WTC11 (cell line): ENCODE measurements at regions not wholly inside any gene's neighbourhood (a gene's known extent, or its start where the extent isn't known, plus 50 kb on each side); places are given as distances from the start of the nearest gene placed in this dataset.

Source experiments
- ATAC-seq: fragments of 200-7000 bp; cut with Tn5 transposase; 2 replicates; pipeline ENCODE4 v1.10.0; 2021; ENCODE audit warnings: mild to moderate bottlenecking, moderate library complexity
- CTCF ChIA-PET: fragments of 300-600 bp; sonication (Branson Sonifier 250); formaldehyde crosslinking; loops from one replicate; lab custom pipeline; 2021; ENCODE audit warnings: antibody characterized with exemption; lab: Charles Lee
- POLR2A ChIA-PET: fragments of 350-600 bp; sonication (Branson Sonifier 250); formaldehyde crosslinking; loops from one replicate; lab custom pipeline; 2021; ENCODE audit warnings: antibody characterized with exemption; lab: Charles Lee
- DNase-seq: peaks from one replicate; pipeline ENCODE4 v3.0.0; 2021; ENCODE audit warnings: low spot score
- H3K27ac Mint-ChIP-seq: 2 replicates; pipeline ENCODE4 v1.8.0; 2021; ENCODE audit warnings: mixed read lengths
- H3K27me3 Mint-ChIP-seq: 2 replicates; pipeline ENCODE4 v1.8.0; 2021; ENCODE audit warnings: low read depth, mild to moderate bottlenecking, moderate library complexity, mixed read lengths
- H3K36me3 Mint-ChIP-seq: 2 replicates; pipeline ENCODE4 v1.8.0; 2021; ENCODE audit warnings: mixed read lengths
- H3K4me1 Mint-ChIP-seq: 2 replicates; pipeline ENCODE4 v1.8.0; 2022; ENCODE audit warnings: mixed read lengths
- H3K4me3 Mint-ChIP-seq: 2 replicates; pipeline ENCODE4 v1.8.0; 2021; ENCODE audit warnings: mild to moderate bottlenecking, moderate library complexity, mixed read lengths
- H3K9me3 Mint-ChIP-seq: 2 replicates; pipeline ENCODE4 v1.8.0; 2021; ENCODE audit warnings: mixed read lengths
- ELF4 ChIP-seq: sonication (generic); formaldehyde crosslinking; IDR thresholded peaks from 2 replicates; pipeline ENCODE4 v1.8.1; 2022; ENCODE audit warnings: low read depth, mild to moderate bottlenecking, moderate library complexity, missing genetic modification reagents
- ERG ChIP-seq: fragments of 250-450 bp; sonication (Bioruptor Pico); IDR thresholded peaks from 2 replicates; pipeline ENCODE4 v1.8.0; 2021; ENCODE audit warnings: mild to moderate bottlenecking
- GRHL2 ChIP-seq: fragments of 250-450 bp; sonication (Bioruptor Pico); IDR thresholded peaks from 2 replicates; pipeline ENCODE4 v1.8.0; 2022; ENCODE audit warnings: mild to moderate bottlenecking, moderate library complexity; ENCODE audit not compliant: insufficient replicate concordance, severe bottlenecking
- KAT7 ChIP-seq: sonication (generic); formaldehyde crosslinking; IDR thresholded peaks from 2 replicates; pipeline ENCODE4 v1.8.1; 2023; ENCODE audit warnings: missing genetic modification reagents, mild to moderate bottlenecking, borderline replicate concordance
- MLX ChIP-seq: sonication (generic); formaldehyde crosslinking; IDR thresholded peaks from 2 replicates; pipeline ENCODE4 v1.8.1; 2023; ENCODE audit warnings: mild to moderate bottlenecking, missing genetic modification reagents, moderate library complexity
- NFATC4 ChIP-seq: fragments of 250-450 bp; sonication (Bioruptor Pico); IDR thresholded peaks from 2 replicates; pipeline ENCODE4 v1.9.0; 2021; ENCODE audit warnings: mild to moderate bottlenecking
- NR1H2 ChIP-seq: sonication (generic); formaldehyde crosslinking; IDR thresholded peaks from 2 replicates; pipeline ENCODE4 v1.9.0; 2021; ENCODE audit warnings: mild to moderate bottlenecking, moderate library complexity, missing genetic modification reagents
- PRDM15 ChIP-seq: sonication (generic); formaldehyde crosslinking; IDR thresholded peaks from 2 replicates; pipeline ENCODE4 v1.8.0; 2022; ENCODE audit warnings: missing genetic modification reagents
- PREB ChIP-seq: sonication (generic); formaldehyde crosslinking; IDR thresholded peaks from 2 replicates; pipeline ENCODE4 v1.8.1; 2022; ENCODE audit warnings: mild to moderate bottlenecking, missing genetic modification reagents, moderate library complexity, borderline replicate concordance
- SMAD4 ChIP-seq: sonication (generic); formaldehyde crosslinking; IDR thresholded peaks from 2 replicates; pipeline ENCODE4 v1.8.0; 2022; ENCODE audit warnings: mild to moderate bottlenecking, missing genetic modification reagents
- TEAD1 ChIP-seq: sonication (generic); formaldehyde crosslinking; IDR thresholded peaks from 2 replicates; pipeline ENCODE4 v1.8.0; 2022; ENCODE audit warnings: mild to moderate bottlenecking, missing genetic modification reagents
- TP53 ChIP-seq: sonication (generic); formaldehyde crosslinking; IDR thresholded peaks from 2 replicates; pipeline ENCODE4 v1.8.1; 2023; ENCODE audit warnings: mild to moderate bottlenecking, missing genetic modification reagents
- USF1 ChIP-seq: sonication (generic); formaldehyde crosslinking; IDR thresholded peaks from 2 replicates; pipeline ENCODE4 v1.8.0; 2022; ENCODE audit warnings: mild to moderate bottlenecking, missing genetic modification reagents
- USF2 ChIP-seq: sonication (generic); formaldehyde crosslinking; IDR thresholded peaks from 2 replicates; pipeline ENCODE4 v1.8.1; 2023; ENCODE audit warnings: mild to moderate bottlenecking, missing genetic modification reagents, moderate library complexity
- ZMAT4 ChIP-seq: fragments of 250-450 bp; sonication (Bioruptor Pico); IDR thresholded peaks from 2 replicates; pipeline ENCODE4 v1.9.0; 2021; ENCODE audit warnings: mild to moderate bottlenecking
- ZNF416 ChIP-seq: fragments of 250-450 bp; sonication (Bioruptor Pico); IDR thresholded peaks from 2 replicates; pipeline ENCODE4 v1.9.0; 2021; ENCODE audit warnings: mild to moderate bottlenecking, inconsistent platforms
- ZNF423 ChIP-seq: fragments of 250-450 bp; sonication (Bioruptor Pico); IDR thresholded peaks from 2 replicates; pipeline ENCODE4 v2.1.2; 2022; ENCODE audit warnings: mild to moderate bottlenecking, moderate library complexity
- ZNF512 ChIP-seq: sonication (generic); formaldehyde crosslinking; IDR thresholded peaks from 2 replicates; pipeline ENCODE4 v1.8.1; 2022; ENCODE audit warnings: missing genetic modification reagents, borderline replicate concordance
- ZSCAN18 ChIP-seq: fragments of 250-450 bp; sonication (Bioruptor Pico); IDR thresholded peaks from 2 replicates; pipeline ENCODE4 v2.1.2; 2022; ENCODE audit warnings: mild to moderate bottlenecking, moderate library complexity

- Mint-ChIP-seq H3K27me3 (peaks cover 35% of the 10 kb centered on the region; the same call in 1 of the 2 replicates), H3K4me3 (no peak overlapping the region), H3K9me3 (peaks cover 81% of the 10 kb centered on the region), H3K36me3 (peaks cover 45% of the 10 kb centered on the region), H3K27ac (no peak overlapping the region), H3K4me1 (no peaks in the 10 kb centered on the region)
- POLR2A ChIA-PET = no interaction called here
- DNase-seq (no peak), ATAC-seq (no peak)
- no peak for TF ChIP-seq GRHL2 (CRISPR knock-in tag)
- TF ChIP-seq TEAD1 (CRISPR knock-in tag) = no peak
- TF ChIP-seq ZNF416 = no peak
- no peak for TF ChIP-seq PREB
- TF ChIP-seq ERG = no peak
- no peak for TF ChIP-seq TP53 (CRISPR knock-in tag)
- no peak for TF ChIP-seq ZMAT4 (CRISPR knock-in tag)
- TF ChIP-seq ZNF512 (CRISPR knock-in tag) = no peak
- CTCF ChIA-PET = no interaction called here
Measured at GRCh38 chr2:238548902-238549462, 122.3 kb downstream of the ASB1 start.

- POLR2A ChIA-PET = no interaction called here
- H3K36me3 Mint-ChIP-seq = peaks cover 41% of the 10 kb centered on the region
- TF ChIP-seq PREB (no peak), NFATC4 (CRISPR knock-in tag) (no peak), USF1 (no peak), ELF4 (CRISPR knock-in tag) (no peak), SMAD4 (no peak), ZNF423 (CRISPR knock-in tag) (no peak), MLX (no peak), ERG (no peak), ZSCAN18 (no peak), KAT7 (CRISPR knock-in tag) (no peak), NR1H2 (CRISPR knock-in tag) (no peak), PRDM15 (CRISPR knock-in tag) (no peak), USF2 (CRISPR knock-in tag) (no peak)
Measured at GRCh38 chr2:238549866-238550265, 123.1 kb downstream of the ASB1 start.

More at GRCh38 chr2:238549866-238550265, 123.1 kb downstream of the ASB1 start:
- DNase-seq (no peak), ATAC-seq (no peak)
- CTCF ChIA-PET = no interaction called here
- H3K9me3 Mint-ChIP-seq = peaks cover 72% of the 10 kb centered on the region
- H3K27ac Mint-ChIP-seq = no peak overlapping the region
- peaks cover 30% of the 10 kb centered on the region; the same call in 1 of the 2 replicates for H3K27me3 Mint-ChIP-seq
- no peak overlapping the region for H3K4me3 Mint-ChIP-seq
- H3K4me1 Mint-ChIP-seq = peaks cover 6% of the 10 kb centered on the region
